Nephron progenitor cell (in vitro differentiated cells): ENCODE measurements at regions not wholly inside any gene's neighbourhood (a gene's known extent, or its start where the extent isn't known, plus 50 kb on each side); places are given as distances from the start of the nearest gene placed in this dataset.

Experiments
- DNase-seq: peaks from one replicate; pipeline ENCODE4 v3.0.0; 2021
- H3K27ac Mint-ChIP-seq: 2 replicates; pipeline ENCODE4 v1.8.0; 2021; ENCODE audit warnings: mild to moderate bottlenecking, moderate library complexity, mixed read lengths
- H3K27me3 Mint-ChIP-seq: 2 replicates; pipeline ENCODE4 v1.8.0; 2021; ENCODE audit warnings: mild to moderate bottlenecking, low read depth, mixed read lengths; ENCODE audit not compliant: poor library complexity
- H3K36me3 Mint-ChIP-seq: 2 replicates; pipeline ENCODE4 v1.8.0; 2021; ENCODE audit warnings: low read depth, mixed read lengths
- H3K4me1 Mint-ChIP-seq: 2 replicates; pipeline ENCODE4 v1.8.0; 2021; ENCODE audit warnings: mixed read lengths
- H3K4me3 Mint-ChIP-seq: 2 replicates; pipeline ENCODE4 v1.8.0; 2021; ENCODE audit warnings: mild to moderate bottlenecking, moderate library complexity, mixed read lengths
- H3K9me3 Mint-ChIP-seq: 2 replicates; pipeline ENCODE4 v1.8.0; 2021; ENCODE audit warnings: mild to moderate bottlenecking, moderate library complexity, mixed read lengths
- CTCF ChIP-seq: fragments of 200-600 bp; sonication (generic); IDR thresholded peaks from 2 replicates; pipeline ENCODE4 v1.5.0; 2021; ENCODE audit warnings: antibody characterized with exemption

DNA sequence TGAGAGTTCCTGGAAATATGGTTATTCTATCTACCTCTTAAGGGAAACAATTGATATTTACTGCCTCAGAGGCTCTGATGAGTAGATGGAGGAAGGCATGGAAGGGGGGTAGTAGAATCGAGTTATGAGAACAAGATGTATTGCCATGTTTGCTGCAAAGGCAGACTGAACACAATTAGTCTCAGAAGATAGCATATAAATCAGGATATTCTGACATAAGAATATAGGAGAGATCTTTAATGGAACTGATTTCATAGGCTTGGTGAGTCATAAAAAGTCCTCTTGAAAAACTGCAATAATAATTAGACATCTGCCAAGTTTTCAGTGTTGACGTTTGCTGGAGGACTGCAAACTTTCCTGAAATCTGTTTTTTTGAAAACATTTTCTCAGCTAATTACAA, 636.1 kb downstream of the TMTC2 start:
- no peak for TF ChIP-seq CTCF
- Mint-ChIP-seq H3K4me1 (peaks cover 5% of the 10 kb centered on the region), H3K9me3 (no peaks in the 10 kb centered on the region), H3K27ac (no peak overlapping the region), H3K27me3 (no peaks in the 10 kb centered on the region), H3K36me3 (no peaks in the 10 kb centered on the region), H3K4me3 (no peak overlapping the region)
- DNase-seq: no peak

DNA sequence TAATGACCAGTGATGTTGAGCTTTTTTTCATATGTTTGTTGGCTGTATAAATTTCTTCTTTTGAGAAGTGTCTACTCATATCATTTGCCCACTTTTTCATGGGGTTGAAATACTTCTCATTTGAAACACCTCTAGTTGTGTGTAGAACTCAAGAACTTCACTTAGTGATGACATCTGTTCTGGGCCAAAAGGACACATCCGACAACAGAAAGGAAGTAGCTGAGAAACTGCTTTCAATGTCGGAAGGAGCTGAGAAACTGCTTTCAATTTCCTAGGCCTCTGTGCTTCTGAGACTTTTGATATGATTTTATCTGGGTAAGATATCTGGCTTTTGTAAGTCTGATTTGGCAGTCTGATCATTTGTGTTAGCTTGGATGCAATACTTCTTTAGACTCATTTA, 635.3 kb downstream of the TMTC2 start:
- Mint-ChIP-seq H3K4me1 (peaks cover 5% of the 10 kb centered on the region), H3K9me3 (no peaks in the 10 kb centered on the region), H3K36me3 (no peaks in the 10 kb centered on the region), H3K27me3 (no peaks in the 10 kb centered on the region), H3K27ac (no peak overlapping the region), H3K4me3 (no peak overlapping the region)
- DNase-seq: no peak
- no peak for TF ChIP-seq CTCF

GRCh38 chr12:83320350-83320749, 633.6 kb downstream of the TMTC2 start:
- no peak for DNase-seq
- H3K9me3 Mint-ChIP-seq: no peaks in the 10 kb centered on the region
- no peak overlapping the region for H3K27ac Mint-ChIP-seq
- H3K27me3 Mint-ChIP-seq: no peaks in the 10 kb centered on the region
- H3K4me1 Mint-ChIP-seq: peaks cover 5% of the 10 kb centered on the region
- H3K4me3 Mint-ChIP-seq: no peak overlapping the region
- H3K36me3 Mint-ChIP-seq: no peaks in the 10 kb centered on the region
- TF ChIP-seq CTCF: no peak

GRCh38 chr12:83318386-83319098, 631.8 kb downstream of the TMTC2 start:
- Mint-ChIP-seq H3K27me3 (no peaks in the 10 kb centered on the region), H3K27ac (no peak overlapping the region), H3K9me3 (no peaks in the 10 kb centered on the region), H3K4me1 (peaks cover under 1% of the 10 kb centered on the region), H3K4me3 (no peak overlapping the region), H3K36me3 (no peaks in the 10 kb centered on the region)
- no peak for TF ChIP-seq CTCF
- no peak for DNase-seq

- Mint-ChIP-seq H3K27me3 (no peaks in the 10 kb centered on the region), H3K36me3 (no peaks in the 10 kb centered on the region), H3K4me3 (no peak overlapping the region), H3K9me3 (no peaks in the 10 kb centered on the region), H3K27ac (no peak overlapping the region), H3K4me1 (no peaks in the 10 kb centered on the region)
- TF ChIP-seq CTCF: no peak
- DNase-seq: no peak
These were observed 630.9 kb downstream of the TMTC2 start for GRCh38 chr12:83317595-83317994.

- H3K27ac Mint-ChIP-seq: no peak overlapping the region
These were observed 627.1 kb downstream of the TMTC2 start for GRCh38 chr12:83313827-83314226.

More at GRCh38 chr12:83313827-83314226, 627.1 kb downstream of the TMTC2 start:
- TF ChIP-seq CTCF: no peak
- H3K36me3 Mint-ChIP-seq: no peaks in the 10 kb centered on the region
- DNase-seq: no peak
- H3K9me3 Mint-ChIP-seq: no peaks in the 10 kb centered on the region
- H3K4me3 Mint-ChIP-seq: no peak overlapping the region
- no peaks in the 10 kb centered on the region for H3K27me3 Mint-ChIP-seq
- no peaks in the 10 kb centered on the region for H3K4me1 Mint-ChIP-seq
